Ascending aorta (tissue), 2 donors: ENCODE measurements at regions not wholly inside any gene's neighbourhood (a gene's known extent, or its start where the extent isn't known, plus 50 kb on each side); places are given as distances from the start of the nearest gene placed in this dataset.

Experiments
- DNase-seq, 2 donors: peaks; one replicate each; pipeline ENCODE4 v3.0.0-alpha.2; 2019; ENCODE audit warnings: low spot score in 2 of 2
- H3K27ac ChIP-seq, 2 donors: fragments of 200-600 bp; sonication (generic); one replicate each; pipeline ENCODE4 v1.5.1; 2016 to 2017; ENCODE audit warnings: mild to moderate bottlenecking in 1 of 2
- H3K27me3 ChIP-seq: fragments of 200-600 bp; sonication (generic); one replicate; pipeline ENCODE4 v1.5.1; 2017
- H3K36me3 ChIP-seq, 2 donors: fragments of 200-600 bp; sonication (generic); one replicate each; pipeline ENCODE4 v1.5.1; 2016
- H3K4me1 ChIP-seq, 2 donors: fragments of 200-600 bp; sonication (generic); one replicate each; pipeline ENCODE4 v1.5.1; 2016 to 2017; ENCODE audit warnings: mild to moderate bottlenecking in 1 of 2
- H3K4me3 ChIP-seq, 2 donors: fragments of 200-600 bp; sonication (generic); one replicate each; pipeline ENCODE4 v1.5.1; 2016 to 2017; ENCODE audit warnings: mild to moderate bottlenecking in 1 of 2
- H3K9me3 ChIP-seq, 2 donors: fragments of 200-600 bp; sonication (generic); one replicate each; pipeline ENCODE4 v1.5.1; 2016
- intact Hi-C: fragments of 100-400 bp; cut with DNase I; formaldehyde crosslinking; loops from one replicate; pipeline ENCODE4 v1.15.1; 2023
- TF ChIP-seq, protein P1 (sequence below), 3 experiments: fragments of 200-600 bp in 2 of 3; fragments of 450-650 bp in 1 of 3; sonication (generic) in 2 of 3; IDR thresholded peaks; one replicate each; pipeline ENCODE4 v1.5.1; 2016 to 2019; ENCODE audit warnings: antibody characterized with exemption in 3 of 3, mild to moderate bottlenecking in 1 of 3, moderate library complexity in 1 of 3

DNA sequence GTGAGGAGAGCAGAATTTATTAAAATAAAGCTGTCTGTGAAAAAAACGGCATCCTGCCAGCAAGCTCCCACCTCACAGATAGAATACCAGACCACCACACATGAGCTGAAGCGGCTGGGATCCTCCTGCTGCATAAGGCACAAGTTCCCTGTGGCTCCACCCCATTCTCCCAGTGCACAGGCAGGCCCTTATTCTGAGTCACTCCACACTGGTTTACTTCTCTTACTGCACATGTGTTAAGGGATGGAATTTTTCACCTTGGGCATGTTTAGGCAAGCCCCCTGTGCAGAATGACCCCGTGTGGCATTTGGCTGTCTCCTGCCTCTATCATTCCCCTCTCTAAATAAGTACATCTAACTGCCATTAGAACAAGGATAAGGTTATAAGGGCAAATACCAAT lies 115.0 kb upstream of the ELAVL2 start:
- peaks cover 0 to 10% of the 10 kb centered on the region in 2 donors for H3K9me3 ChIP-seq
- H3K4me1 ChIP-seq: no peaks in the 10 kb centered on the region
- intact Hi-C loops: no loop called here
- TF ChIP-seq, protein P1, sequence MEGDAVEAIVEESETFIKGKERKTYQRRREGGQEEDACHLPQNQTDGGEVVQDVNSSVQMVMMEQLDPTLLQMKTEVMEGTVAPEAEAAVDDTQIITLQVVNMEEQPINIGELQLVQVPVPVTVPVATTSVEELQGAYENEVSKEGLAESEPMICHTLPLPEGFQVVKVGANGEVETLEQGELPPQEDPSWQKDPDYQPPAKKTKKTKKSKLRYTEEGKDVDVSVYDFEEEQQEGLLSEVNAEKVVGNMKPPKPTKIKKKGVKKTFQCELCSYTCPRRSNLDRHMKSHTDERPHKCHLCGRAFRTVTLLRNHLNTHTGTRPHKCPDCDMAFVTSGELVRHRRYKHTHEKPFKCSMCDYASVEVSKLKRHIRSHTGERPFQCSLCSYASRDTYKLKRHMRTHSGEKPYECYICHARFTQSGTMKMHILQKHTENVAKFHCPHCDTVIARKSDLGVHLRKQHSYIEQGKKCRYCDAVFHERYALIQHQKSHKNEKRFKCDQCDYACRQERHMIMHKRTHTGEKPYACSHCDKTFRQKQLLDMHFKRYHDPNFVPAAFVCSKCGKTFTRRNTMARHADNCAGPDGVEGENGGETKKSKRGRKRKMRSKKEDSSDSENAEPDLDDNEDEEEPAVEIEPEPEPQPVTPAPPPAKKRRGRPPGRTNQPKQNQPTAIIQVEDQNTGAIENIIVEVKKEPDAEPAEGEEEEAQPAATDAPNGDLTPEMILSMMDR (IDR thresholded peaks at IDR 0.05): no peak
- H3K27ac ChIP-seq: no peak overlapping the region
- DNase-seq: no peak
- H3K4me3 ChIP-seq: no peak overlapping the region
- no peaks in the 10 kb centered on the region for H3K27me3 ChIP-seq
- no peaks in the 10 kb centered on the region for H3K36me3 ChIP-seq

DNA sequence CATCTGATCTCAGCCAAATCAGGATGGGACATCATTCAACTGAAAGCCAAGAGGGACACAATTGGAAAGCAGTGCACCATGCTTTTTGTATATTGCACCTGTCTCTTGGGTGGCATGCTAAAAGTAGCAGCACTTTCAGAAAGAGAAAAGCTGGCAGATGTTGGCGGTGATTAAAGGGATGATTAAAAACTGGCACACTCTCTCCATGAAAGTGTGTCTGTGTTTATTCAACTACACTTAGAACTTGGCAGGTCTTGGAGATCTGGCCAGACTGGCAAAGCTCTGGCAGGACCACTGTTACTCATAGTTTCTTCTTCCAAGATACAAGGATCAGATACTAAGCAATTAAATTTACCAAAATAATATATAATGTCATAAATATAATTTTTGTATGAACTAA lies 112.9 kb upstream of the ELAVL2 start:
- no peaks in the 10 kb centered on the region for H3K4me1 ChIP-seq
- no peak overlapping the region for H3K27ac ChIP-seq
- H3K27me3 ChIP-seq: no peaks in the 10 kb centered on the region
- TF ChIP-seq, protein P1 (IDR thresholded peaks at IDR 0.05): no peak
- DNase-seq: no peak
- H3K36me3 ChIP-seq: no peaks in the 10 kb centered on the region
- peaks cover 0 to 3% of the 10 kb centered on the region in 2 donors for H3K9me3 ChIP-seq
- intact Hi-C loops: no loop called here
- no peak overlapping the region for H3K4me3 ChIP-seq

DNA sequence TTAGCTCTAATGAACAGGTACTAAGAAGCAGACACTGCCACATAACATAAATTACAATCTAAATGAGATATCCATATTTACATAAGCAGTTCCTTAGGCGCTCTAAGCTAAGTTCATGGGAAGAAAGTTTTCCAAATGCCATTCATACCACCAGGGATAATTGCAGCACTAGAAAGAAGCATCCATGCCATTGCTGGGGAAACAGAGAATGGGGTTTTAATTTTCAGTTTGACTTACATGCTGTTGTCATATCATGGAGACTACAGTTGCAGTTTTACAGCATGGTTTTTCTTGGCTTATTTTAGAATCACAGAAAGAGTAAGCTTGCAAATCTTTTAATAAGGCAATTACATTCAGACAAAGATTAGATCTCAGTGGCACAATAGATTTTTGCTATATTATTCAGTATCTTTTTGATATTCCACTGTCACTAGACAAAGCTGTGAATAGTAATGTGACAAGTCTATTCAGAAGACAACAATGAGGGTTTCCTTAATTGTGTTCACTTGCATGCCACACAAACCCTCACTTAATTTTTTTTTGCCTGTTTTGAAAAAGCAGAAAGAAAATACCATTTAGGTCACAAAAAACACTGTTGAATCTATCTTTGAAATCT lies 108.4 kb upstream of the ELAVL2 start:
- no peak for DNase-seq
- intact Hi-C loops: no loop called here
- TF ChIP-seq, protein P1 (IDR thresholded peaks at IDR 0.05): no peak
- no peaks in the 10 kb centered on the region for H3K9me3 ChIP-seq
- H3K4me1 ChIP-seq: no peaks in the 10 kb centered on the region
- no peak overlapping the region for H3K27ac ChIP-seq
- H3K27me3 ChIP-seq: no peaks in the 10 kb centered on the region
- no peaks in the 10 kb centered on the region for H3K36me3 ChIP-seq
- H3K4me3 ChIP-seq: no peak overlapping the region

DNA sequence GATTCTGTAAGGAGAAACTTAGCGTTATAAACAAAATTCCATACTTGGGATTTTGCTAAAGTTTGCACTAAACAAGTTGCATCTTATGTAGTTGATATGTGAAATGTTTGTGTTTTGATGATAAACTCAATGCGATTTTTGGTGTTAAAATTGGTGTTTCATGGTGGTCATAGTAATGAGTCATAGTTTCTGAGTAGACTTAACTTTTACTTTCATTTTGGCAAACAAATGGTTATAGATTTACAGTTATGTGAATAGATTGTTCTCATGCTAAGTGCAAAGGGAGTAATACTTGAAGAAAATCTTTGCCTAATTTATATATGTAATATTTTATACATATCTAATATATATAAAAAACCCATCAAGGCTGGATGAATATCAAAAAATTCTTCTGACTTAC lies 107.3 kb upstream of the ELAVL2 start:
- H3K27ac ChIP-seq: no peak overlapping the region
- no peaks in the 10 kb centered on the region for H3K36me3 ChIP-seq
- H3K9me3 ChIP-seq: no peaks in the 10 kb centered on the region
- H3K4me1 ChIP-seq: no peaks in the 10 kb centered on the region
- no peaks in the 10 kb centered on the region for H3K27me3 ChIP-seq
- no peak overlapping the region for H3K4me3 ChIP-seq
- no peak for DNase-seq
- intact Hi-C loops: no loop called here
- TF ChIP-seq, protein P1 (IDR thresholded peaks at IDR 0.05): no peak

DNA sequence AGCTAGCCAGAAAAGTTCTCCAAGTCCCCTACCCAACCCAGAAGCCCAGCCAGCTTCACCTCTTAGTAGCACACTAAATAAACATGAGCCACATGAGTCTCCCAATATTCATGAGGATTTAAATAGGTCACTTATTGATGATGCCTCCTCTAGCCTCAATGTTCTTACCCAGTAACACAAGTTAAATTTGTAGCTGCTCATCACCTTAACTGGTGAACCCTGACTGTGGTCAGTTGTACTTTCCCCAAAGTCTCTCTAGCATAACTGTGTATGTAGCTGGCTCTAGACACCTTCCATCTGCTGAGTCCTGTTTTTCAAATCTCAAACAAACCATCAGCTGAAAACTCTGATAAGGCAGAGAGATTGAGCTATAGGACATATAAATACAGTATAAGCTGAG lies 100.3 kb upstream of the ELAVL2 start:
- Histone ChIP-seq H3K9me3 (no peaks in the 10 kb centered on the region), H3K27ac (no peak overlapping the region), H3K27me3 (no peaks in the 10 kb centered on the region), H3K36me3 (no peaks in the 10 kb centered on the region), H3K4me1 (no peaks in the 10 kb centered on the region), H3K4me3 (no peak overlapping the region)
- DNase-seq: no peak
- intact Hi-C loops: no loop called here
- TF ChIP-seq, protein P1 (IDR thresholded peaks at IDR 0.05): no peak
